ENCODE measurements at regions not wholly inside any gene's neighbourhood (a gene's known extent, or its start where the extent isn't known, plus 50 kb on each side); places are given as distances from the start of the nearest gene placed in this dataset.

DNA sequence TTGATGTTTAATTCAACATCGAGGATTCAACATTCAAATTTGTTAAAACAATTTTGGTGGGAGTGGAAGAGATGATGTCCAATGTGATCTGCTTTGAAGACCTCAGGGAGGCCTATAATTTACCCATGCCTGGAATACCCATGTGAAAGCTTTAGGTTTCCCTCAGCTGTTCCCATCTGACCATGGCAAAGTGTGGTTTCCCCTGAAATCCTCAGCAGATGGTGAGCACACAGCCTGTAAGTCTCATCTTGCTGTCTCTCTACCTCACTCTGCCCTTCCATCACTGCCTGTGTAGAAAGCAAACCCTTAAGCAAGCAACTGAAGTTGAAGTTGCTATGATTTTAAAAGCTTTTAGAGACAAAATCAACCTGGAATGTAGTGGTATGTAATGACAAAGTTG is 80.1 kb upstream of the ATF3 start:
- H3K27ac ChIP-seq, result no peak overlapping the region
- TF ChIP-seq CTCF (conservative IDR thresholded peaks at IDR 0.05), result no peak

DNA sequence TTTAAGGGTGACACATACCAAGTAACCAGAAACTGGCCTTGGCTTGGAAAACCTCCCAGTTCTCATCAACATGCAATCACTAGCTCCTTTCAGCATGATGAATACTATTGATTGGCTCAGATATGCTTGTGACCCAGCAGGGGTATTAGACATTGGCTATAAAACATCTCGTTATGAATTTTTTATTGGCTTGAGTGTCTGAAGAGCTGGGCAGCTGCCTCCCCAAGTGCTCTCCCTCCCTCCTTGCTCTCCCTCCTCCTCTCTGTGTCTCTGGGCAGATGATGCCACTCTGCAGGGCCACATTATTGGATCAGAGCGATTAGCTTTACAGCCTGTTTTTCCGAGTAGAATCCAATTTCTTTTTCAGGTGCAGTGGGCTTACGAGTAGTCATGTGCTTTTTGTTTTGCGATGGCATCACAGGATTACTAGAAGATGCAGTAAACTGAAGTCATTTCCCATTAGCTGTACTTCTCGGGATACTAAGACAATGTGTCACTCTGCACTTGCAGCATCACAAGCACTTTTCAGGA is 79.3 kb upstream of the ATF3 start:
- no peak for TF ChIP-seq CTCF (conservative IDR thresholded peaks at IDR 0.05)
- H3K27ac ChIP-seq, result no peak overlapping the region

DNA sequence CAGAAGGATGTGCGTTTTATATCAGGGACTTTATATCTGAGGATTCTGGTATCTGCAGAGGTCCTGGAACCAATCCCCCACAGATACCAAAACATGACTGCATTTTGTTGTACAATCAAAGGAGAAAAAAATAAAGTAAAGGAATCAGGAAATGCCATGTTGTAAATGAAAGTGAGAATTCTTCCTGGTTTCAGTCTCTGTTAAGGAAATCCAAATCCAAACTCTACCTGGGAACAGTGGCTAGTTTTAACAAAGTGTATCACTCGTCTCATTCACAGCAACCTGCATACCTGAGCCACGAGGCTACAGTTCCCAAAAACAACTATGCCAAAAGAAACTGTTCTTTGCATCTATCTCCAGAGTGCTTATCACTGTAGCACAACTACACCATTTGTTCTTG is 77.3 kb upstream of the ATF3 start:
- no peak for TF ChIP-seq CTCF (conservative IDR thresholded peaks at IDR 0.05)
- no peak overlapping the region for H3K27ac ChIP-seq

- H3K27ac ChIP-seq, result no peak overlapping the region
- TF ChIP-seq CTCF (conservative IDR thresholded peaks at IDR 0.05), result no peak
These were observed 76.8 kb upstream of the ATF3 start for GRCh38 chr1:212531796-212532195.

DNA sequence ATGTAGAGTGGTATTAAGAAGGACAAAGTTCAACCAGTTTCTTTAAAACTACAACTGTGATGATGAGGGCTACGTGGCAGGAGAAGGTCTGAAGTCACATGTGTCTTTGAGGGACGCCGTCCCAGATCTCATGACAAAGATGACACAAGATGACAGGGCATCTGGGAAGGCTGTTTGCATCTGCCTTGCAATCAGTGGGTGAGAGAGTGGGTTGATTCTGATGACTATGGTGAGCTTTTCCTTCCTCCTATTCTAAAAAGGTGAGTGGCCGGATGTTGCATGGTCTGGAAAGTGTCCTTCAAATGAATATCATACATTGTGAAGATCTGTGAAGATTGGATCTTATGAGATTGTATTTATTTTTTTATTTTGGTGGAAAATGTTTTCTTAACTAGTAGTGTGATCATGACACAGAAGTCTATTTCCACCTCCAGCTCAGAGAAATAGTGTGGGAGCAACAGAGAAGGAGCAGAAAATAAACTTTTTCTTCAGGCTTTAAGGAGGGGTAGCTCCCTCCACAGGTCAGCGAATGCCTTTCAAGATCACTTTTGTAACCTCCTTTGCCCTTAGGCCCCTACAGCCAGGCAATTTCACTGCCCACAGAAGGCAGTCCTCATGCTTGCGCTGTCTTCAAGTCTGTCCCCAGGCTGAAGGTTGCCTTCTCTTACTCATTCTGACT is 76.0 kb upstream of the ATF3 start:
- no peak overlapping the region for H3K27ac ChIP-seq
- TF ChIP-seq CTCF (conservative IDR thresholded peaks at IDR 0.05), result no peak

GRCh38 chr1:212533148-212533517 is 75.4 kb upstream of the ATF3 start:
- no peak for TF ChIP-seq CTCF (conservative IDR thresholded peaks at IDR 0.05)

GRCh38 chr1:212536586-212536985 is 72.0 kb upstream of the ATF3 start:
- TF ChIP-seq CTCF (conservative IDR thresholded peaks at IDR 0.05), result no peak
- no peak overlapping the region for H3K27ac ChIP-seq

More at GRCh38 chr1:212533148-212533517, 75.4 kb upstream of the ATF3 start:
- H3K27ac ChIP-seq, result no peak overlapping the region

Data from VCaP (cell line).